Neural progenitor cell (in vitro differentiated cells): ENCODE measurements at regions not wholly inside any gene's neighbourhood (a gene's known extent, or its start where the extent isn't known, plus 50 kb on each side); places are given as distances from the start of the nearest gene placed in this dataset.

Experiments used
- EZH2 ChIP-seq: fragments of 200-600 bp; sonication (generic); IDR thresholded peaks from 2 replicates; pipeline ENCODE4 v1.6.1; 2017; ENCODE audit warnings: antibody characterized with exemption, mild to moderate bottlenecking, moderate library complexity
- EZH2phosphoT487 ChIP-seq: fragments of 200-600 bp; sonication (generic); IDR thresholded peaks from 2 replicates; pipeline ENCODE4 v1.6.1; 2017; ENCODE audit warnings: antibody characterized with exemption
- TF ChIP-seq, protein P1 (sequence below): fragments of 200-600 bp; sonication (generic); IDR thresholded peaks from 2 replicates; pipeline ENCODE4 v1.5.1; 2017; ENCODE audit warnings: antibody characterized with exemption, mild to moderate bottlenecking

DNA sequence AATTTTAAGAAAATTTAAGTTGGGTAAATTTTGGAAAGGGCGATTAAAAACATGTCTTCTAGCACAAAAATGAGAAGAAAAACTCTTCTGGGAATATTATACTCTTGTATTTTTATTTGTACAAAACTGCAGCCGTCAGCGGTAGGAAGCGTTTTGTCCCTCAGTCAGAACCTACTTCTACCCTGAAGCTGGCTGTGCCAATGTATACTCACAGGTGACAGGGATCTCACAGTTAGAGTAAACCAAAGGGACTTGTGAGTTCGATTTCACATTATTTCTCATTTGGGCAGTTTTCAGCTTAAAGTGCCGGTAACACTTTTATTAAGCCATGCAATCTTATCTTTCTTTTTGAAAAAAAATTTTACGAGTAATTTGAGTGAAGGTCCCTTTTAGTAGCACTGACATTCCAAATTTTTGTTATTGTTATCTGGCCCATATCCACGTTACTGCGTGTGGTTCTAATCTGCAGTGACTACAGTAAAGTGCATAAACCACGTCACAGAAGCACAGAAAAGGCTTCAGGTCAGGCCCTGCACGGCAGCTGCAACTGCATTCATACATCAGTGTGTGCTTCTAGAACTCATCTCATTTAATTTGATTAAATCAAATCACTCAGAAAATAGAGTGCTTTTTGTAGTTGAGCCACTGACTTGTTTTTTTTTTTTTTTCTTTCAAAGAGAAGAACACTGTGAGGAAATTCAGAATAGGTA, 387.3 kb downstream of the LIG4 start:
- TF ChIP-seq, protein P1, sequence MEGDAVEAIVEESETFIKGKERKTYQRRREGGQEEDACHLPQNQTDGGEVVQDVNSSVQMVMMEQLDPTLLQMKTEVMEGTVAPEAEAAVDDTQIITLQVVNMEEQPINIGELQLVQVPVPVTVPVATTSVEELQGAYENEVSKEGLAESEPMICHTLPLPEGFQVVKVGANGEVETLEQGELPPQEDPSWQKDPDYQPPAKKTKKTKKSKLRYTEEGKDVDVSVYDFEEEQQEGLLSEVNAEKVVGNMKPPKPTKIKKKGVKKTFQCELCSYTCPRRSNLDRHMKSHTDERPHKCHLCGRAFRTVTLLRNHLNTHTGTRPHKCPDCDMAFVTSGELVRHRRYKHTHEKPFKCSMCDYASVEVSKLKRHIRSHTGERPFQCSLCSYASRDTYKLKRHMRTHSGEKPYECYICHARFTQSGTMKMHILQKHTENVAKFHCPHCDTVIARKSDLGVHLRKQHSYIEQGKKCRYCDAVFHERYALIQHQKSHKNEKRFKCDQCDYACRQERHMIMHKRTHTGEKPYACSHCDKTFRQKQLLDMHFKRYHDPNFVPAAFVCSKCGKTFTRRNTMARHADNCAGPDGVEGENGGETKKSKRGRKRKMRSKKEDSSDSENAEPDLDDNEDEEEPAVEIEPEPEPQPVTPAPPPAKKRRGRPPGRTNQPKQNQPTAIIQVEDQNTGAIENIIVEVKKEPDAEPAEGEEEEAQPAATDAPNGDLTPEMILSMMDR: no peak
- no peak for TF ChIP-seq EZH2phosphoT487
- no peak for TF ChIP-seq EZH2
